Nephron (organoid): ENCODE measurements at regions not wholly inside any gene's neighbourhood (a gene's known extent, or its start where the extent isn't known, plus 50 kb on each side); places are given as distances from the start of the nearest gene placed in this dataset.
A peak's percentile ranks its signal among the peaks of the same experiment; 100 is the strongest.

Experiments used
- H3K27ac Mint-ChIP-seq, 3 experiments: 2 replicates each; pipeline ENCODE4 v1.8.0; 2020; ENCODE audit warnings: mixed read lengths in 3 of 3, mild to moderate bottlenecking in 2 of 3, moderate library complexity in 1 of 3
- H3K27me3 Mint-ChIP-seq: 2 replicates; pipeline ENCODE4 v1.8.0; 2021; ENCODE audit warnings: low read depth, mild to moderate bottlenecking, moderate library complexity, mixed read lengths
- H3K36me3 Mint-ChIP-seq: 2 replicates; pipeline ENCODE4 v1.8.0; 2020; ENCODE audit warnings: low read depth, mixed read lengths
- H3K4me1 Mint-ChIP-seq: 2 replicates; pipeline ENCODE4 v1.8.0; 2020; ENCODE audit warnings: mixed read lengths
- H3K4me3 Mint-ChIP-seq, 3 experiments: 2 replicates each; pipeline ENCODE4 v1.8.0; 2020; ENCODE audit warnings: mild to moderate bottlenecking in 3 of 3, mixed read lengths in 3 of 3, moderate library complexity in 2 of 3
- H3K9me3 Mint-ChIP-seq: 2 replicates; pipeline ENCODE4 v1.8.0; 2020; ENCODE audit warnings: mixed read lengths
- CTCF ChIP-seq, 3 experiments: fragments of 200-600 bp; sonication (generic); IDR thresholded peaks; one replicate each; pipeline ENCODE4 v1.5.0; 2021; ENCODE audit warnings: antibody characterized with exemption in 3 of 3; ENCODE audit not compliant: unreplicated experiment in 3 of 3

GRCh38 chr12:105736498-105736897 lies 402.3 kb downstream of the NUAK1 start:
- peaks cover 23% of the 10 kb centered on the region for H3K4me1 Mint-ChIP-seq
- H3K27ac Mint-ChIP-seq = no peak overlapping the region
- no peaks in the 10 kb centered on the region for H3K27me3 Mint-ChIP-seq
- H3K9me3 Mint-ChIP-seq = no peaks in the 10 kb centered on the region
- no peak overlapping the region for H3K4me3 Mint-ChIP-seq
- H3K36me3 Mint-ChIP-seq = no peaks in the 10 kb centered on the region
- TF ChIP-seq CTCF (IDR thresholded peaks at IDR 0.05; ENCODE audit: unreplicated experiment in 3 of 3) = no peak

DNA sequence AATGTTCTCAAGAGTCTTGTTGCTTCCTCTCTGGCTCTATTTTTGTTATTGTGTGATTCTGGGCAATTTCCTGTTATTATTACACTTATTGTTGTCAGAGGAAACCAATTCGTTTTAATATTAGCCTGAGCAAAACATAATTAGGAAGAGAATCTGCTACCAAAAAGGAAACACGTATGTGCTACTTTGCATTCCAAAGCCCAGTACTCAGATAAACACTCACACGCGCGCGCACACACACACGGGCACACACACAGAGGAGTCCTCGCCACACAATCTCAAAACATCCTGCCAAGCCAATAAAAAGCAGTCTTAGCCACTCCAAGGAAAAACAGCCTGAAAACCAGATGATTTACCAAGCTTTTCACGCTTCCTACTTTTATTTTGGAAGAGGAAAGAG lies 400.7 kb downstream of the NUAK1 start:
- Mint-ChIP-seq H3K27ac (peak overlapping the region in 2 of 3 experiments; percentile 10 to 44), H3K4me3 (no peak overlapping the region), H3K4me1 (peaks cover 37% of the 10 kb centered on the region), H3K36me3 (no peaks in the 10 kb centered on the region), H3K9me3 (no peaks in the 10 kb centered on the region), H3K27me3 (no peaks in the 10 kb centered on the region)
- no peak for TF ChIP-seq CTCF (IDR thresholded peaks at IDR 0.05; ENCODE audit: unreplicated experiment in 3 of 3)

- Mint-ChIP-seq H3K27ac (no peak overlapping the region), H3K9me3 (no peaks in the 10 kb centered on the region), H3K27me3 (no peaks in the 10 kb centered on the region)
Measured at GRCh38 chr12:105740369-105740768, 398.4 kb downstream of the NUAK1 start.

GRCh38 chr12:105740970-105741725 lies 397.6 kb downstream of the NUAK1 start:
- no peaks in the 10 kb centered on the region for H3K27me3 Mint-ChIP-seq
- peaks cover 39% of the 10 kb centered on the region for H3K4me1 Mint-ChIP-seq
- no peaks in the 10 kb centered on the region for H3K9me3 Mint-ChIP-seq
- no peak for TF ChIP-seq CTCF (IDR thresholded peaks at IDR 0.05; ENCODE audit: unreplicated experiment in 3 of 3)
- no peaks in the 10 kb centered on the region for H3K36me3 Mint-ChIP-seq
- peak overlapping the region in 1 of 3 experiments; percentile 91 for H3K27ac Mint-ChIP-seq
- H3K4me3 Mint-ChIP-seq = no peak overlapping the region

More at GRCh38 chr12:105740369-105740768, 398.4 kb downstream of the NUAK1 start:
- Mint-ChIP-seq H3K4me1 (peaks cover 41% of the 10 kb centered on the region), H3K4me3 (no peak overlapping the region), H3K36me3 (no peaks in the 10 kb centered on the region)
- no peak for TF ChIP-seq CTCF (IDR thresholded peaks at IDR 0.05; ENCODE audit: unreplicated experiment in 3 of 3)

- H3K9me3 Mint-ChIP-seq = no peaks in the 10 kb centered on the region
- peak overlapping the region in 2 of 3 experiments; percentile 35 to 91 for H3K27ac Mint-ChIP-seq
- H3K4me1 Mint-ChIP-seq = peaks cover 38% of the 10 kb centered on the region
- no peaks in the 10 kb centered on the region for H3K36me3 Mint-ChIP-seq
- TF ChIP-seq CTCF (IDR thresholded peaks at IDR 0.05; ENCODE audit: unreplicated experiment in 3 of 3) = no peak
- peak overlapping the region in 1 of 3 experiments; percentile 14 for H3K4me3 Mint-ChIP-seq
- no peaks in the 10 kb centered on the region for H3K27me3 Mint-ChIP-seq
Measured at GRCh38 chr12:105741786-105742566, 396.8 kb downstream of the NUAK1 start.
